Activated naive CD8-positive, alpha-beta T cell treated with anti-CD3 and anti-CD28 coated beads, Interleukin-2, amount 50 U/mL, for 24 hours (primary cell): ENCODE measurements at regions not wholly inside any gene's neighbourhood (a gene's known extent, or its start where the extent isn't known, plus 50 kb on each side); places are given as distances from the start of the nearest gene placed in this dataset.
"Not testable (repeated sequence)": the region's sequence is repeated elsewhere in the genome, so short reads cannot be mapped to it uniquely, and the experiment has no call there.

Experiments used
- ATAC-seq: fragments of 150-1000 bp; cut with Tn5 transposase; one replicate; pipeline ENCODE4 v1.10.0; 2021
- DNase-seq: peaks from one replicate; pipeline ENCODE4 v3.0.0; 2021
- H3K27ac Mint-ChIP-seq: one replicate; pipeline ENCODE4 v1.8.0; 2021; ENCODE audit warnings: mild to moderate bottlenecking, mixed read lengths
- H3K27me3 Mint-ChIP-seq: one replicate; pipeline ENCODE4 v1.8.0; 2021; ENCODE audit warnings: mixed read lengths
- H3K36me3 Mint-ChIP-seq: one replicate; pipeline ENCODE4 v1.8.0; 2021; ENCODE audit warnings: low read depth, mixed read lengths
- H3K4me1 Mint-ChIP-seq: one replicate; pipeline ENCODE4 v1.8.0; 2021; ENCODE audit warnings: mixed read lengths
- H3K4me3 Mint-ChIP-seq: one replicate; pipeline ENCODE4 v1.8.0; 2021; ENCODE audit warnings: mild to moderate bottlenecking, moderate library complexity, mixed read lengths
- H3K9me3 Mint-ChIP-seq: one replicate; pipeline ENCODE4 v1.8.0; 2021; ENCODE audit warnings: mixed read lengths

DNA sequence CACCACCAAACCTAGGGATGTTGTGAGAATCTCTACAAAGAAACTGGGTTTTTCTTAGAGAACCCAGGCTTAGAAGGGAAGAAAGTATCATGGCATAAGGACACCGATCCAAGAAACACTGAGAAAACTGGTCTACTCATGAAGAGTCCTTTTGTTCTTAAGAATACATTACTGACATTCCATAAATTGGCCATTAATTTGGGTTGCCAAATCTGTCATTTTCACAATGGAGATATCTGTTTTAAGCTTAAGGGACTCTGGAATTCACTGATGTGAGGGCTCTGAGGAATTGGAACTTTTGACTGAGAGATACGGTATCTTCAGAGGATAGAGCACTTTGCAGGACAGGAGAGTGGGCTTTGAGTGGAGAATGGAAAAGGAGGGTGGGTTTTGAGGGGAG lies 315.3 kb upstream of the ZNF608 start:
- no peak for DNase-seq
- ATAC-seq, result no peak
- Mint-ChIP-seq H3K4me1 (no peaks in the 10 kb centered on the region), H3K36me3 (no peaks in the 10 kb centered on the region), H3K27ac (no peak overlapping the region), H3K27me3 (no peaks in the 10 kb centered on the region), H3K4me3 (no peak overlapping the region), H3K9me3 (no peaks in the 10 kb centered on the region)

DNA sequence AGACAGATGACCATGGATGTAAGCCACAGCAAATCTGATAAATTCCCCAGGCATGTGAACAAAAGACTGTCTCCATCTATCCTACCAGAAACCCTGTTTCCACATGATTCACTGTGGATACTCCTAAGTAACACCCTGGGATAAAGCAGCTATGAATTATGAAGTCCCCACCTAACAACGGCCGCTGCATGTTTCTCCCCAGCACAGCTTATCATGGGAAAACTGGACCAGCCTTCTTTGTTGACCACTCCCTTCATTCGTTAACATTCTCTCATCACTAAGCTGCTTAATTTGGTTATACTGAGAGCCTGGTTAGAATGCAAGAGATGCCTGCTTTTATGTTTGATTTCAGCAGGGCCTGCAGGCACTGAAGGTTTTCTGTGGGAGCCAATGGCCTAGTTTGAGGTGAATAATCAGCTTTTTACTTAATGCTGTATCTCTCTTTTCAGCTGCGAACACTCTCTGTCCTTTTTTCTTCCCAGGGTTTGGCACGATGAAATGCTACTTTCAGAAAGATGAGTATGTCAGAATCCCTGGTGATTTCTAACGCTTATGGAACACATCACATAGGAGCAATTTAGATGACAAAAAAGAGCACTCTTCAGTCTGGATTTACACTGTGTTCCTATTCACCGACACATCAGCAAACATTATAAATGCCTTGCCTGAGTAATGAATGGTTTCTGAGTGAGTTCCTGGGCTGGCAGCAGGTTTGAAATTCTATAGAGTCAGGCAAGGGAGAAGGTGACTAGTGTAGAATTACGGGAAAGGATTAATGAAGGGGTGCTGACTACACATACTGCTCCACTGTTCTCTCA lies 318.4 kb upstream of the ZNF608 start:
- H3K4me1 Mint-ChIP-seq, result no peaks in the 10 kb centered on the region
- ATAC-seq, result no peak
- DNase-seq, result no peak

GRCh38 chr5:125065741-125066140 lies 319.3 kb upstream of the ZNF608 start:
- Mint-ChIP-seq H3K4me1 (no peaks in the 10 kb centered on the region), H3K9me3 (peaks cover 9% of the 10 kb centered on the region), H3K36me3 (no peaks in the 10 kb centered on the region), H3K4me3 (no peak overlapping the region), H3K27me3 (no peaks in the 10 kb centered on the region), H3K27ac (no peak overlapping the region)
- DNase-seq (no peak), ATAC-seq (no peak)

More for the DNA sequence above, 318.4 kb upstream of the ZNF608 start:
- H3K27ac Mint-ChIP-seq, result no peak overlapping the region
- peaks cover 5% of the 10 kb centered on the region for H3K9me3 Mint-ChIP-seq
- no peak overlapping the region for H3K4me3 Mint-ChIP-seq
- no peaks in the 10 kb centered on the region for H3K36me3 Mint-ChIP-seq
- H3K27me3 Mint-ChIP-seq, result no peaks in the 10 kb centered on the region

- Mint-ChIP-seq H3K4me3 (no peak overlapping the region), H3K4me1 (no peaks in the 10 kb centered on the region), H3K36me3 (no peaks in the 10 kb centered on the region), H3K27ac (no peak overlapping the region), H3K27me3 (no peaks in the 10 kb centered on the region), H3K9me3 (peaks cover 42% of the 10 kb centered on the region)
- ATAC-seq (no peak), DNase-seq (no peak)
These were observed 324.5 kb upstream of the ZNF608 start for GRCh38 chr5:125070961-125071360.

GRCh38 chr5:125073090-125073489 lies 326.7 kb upstream of the ZNF608 start:
- no peaks in the 10 kb centered on the region for H3K4me1 Mint-ChIP-seq
- peaks cover 42% of the 10 kb centered on the region for H3K9me3 Mint-ChIP-seq
- no peak for DNase-seq
- no peak overlapping the region for H3K4me3 Mint-ChIP-seq
- H3K27ac Mint-ChIP-seq, result no peak overlapping the region
- H3K27me3 Mint-ChIP-seq, result no peaks in the 10 kb centered on the region
- no peaks in the 10 kb centered on the region for H3K36me3 Mint-ChIP-seq
- no peak for ATAC-seq

GRCh38 chr5:125075567-125075966 lies 329.1 kb upstream of the ZNF608 start:
- DNase-seq (no peak), ATAC-seq (no peak)
- Mint-ChIP-seq H3K4me1 (no peaks in the 10 kb centered on the region), H3K36me3 (no peaks in the 10 kb centered on the region), H3K27me3 (no peaks in the 10 kb centered on the region), H3K27ac (no peak overlapping the region), H3K4me3 (no peak overlapping the region), H3K9me3 (peaks cover 33% of the 10 kb centered on the region)

- ATAC-seq, H3K4me3 Mint-ChIP-seq, H3K36me3 Mint-ChIP-seq, H3K9me3 Mint-ChIP-seq, H3K27me3 Mint-ChIP-seq, DNase-seq, H3K4me1 Mint-ChIP-seq, H3K27ac Mint-ChIP-seq: not testable (repeated sequence)
These were observed 332.6 kb upstream of the ZNF608 start for GRCh38 chr5:125079028-125079427.

GRCh38 chr5:125081101-125081500 lies 334.7 kb upstream of the ZNF608 start:
- no peak overlapping the region for H3K27ac Mint-ChIP-seq
- no peaks in the 10 kb centered on the region for H3K4me1 Mint-ChIP-seq
- no peaks in the 10 kb centered on the region for H3K27me3 Mint-ChIP-seq
- no peak overlapping the region for H3K4me3 Mint-ChIP-seq
- H3K9me3 Mint-ChIP-seq, result peaks cover 3% of the 10 kb centered on the region
- ATAC-seq (no peak), DNase-seq (no peak)
- H3K36me3 Mint-ChIP-seq, result no peaks in the 10 kb centered on the region

DNA sequence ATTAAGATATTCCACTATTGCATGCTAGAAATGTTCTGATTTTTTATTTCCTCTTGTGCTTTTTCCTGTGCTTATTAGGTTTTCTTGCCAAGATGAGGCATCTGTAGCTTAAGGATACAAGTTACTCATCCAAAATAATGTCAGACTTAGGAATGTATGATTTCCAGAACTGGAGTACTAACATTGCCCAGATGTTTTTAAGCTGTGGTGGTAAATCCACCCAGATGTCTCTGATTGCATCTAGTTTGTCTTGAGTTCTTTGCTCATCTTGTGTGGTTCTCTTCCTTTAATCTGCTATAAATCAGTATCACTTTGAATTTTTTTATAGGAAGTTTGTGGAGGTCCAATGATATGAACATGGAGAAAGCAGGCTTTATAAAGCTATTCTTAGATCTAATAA lies 337.5 kb upstream of the ZNF608 start:
- no peaks in the 10 kb centered on the region for H3K36me3 Mint-ChIP-seq
- no peak for DNase-seq
- H3K4me1 Mint-ChIP-seq, result no peaks in the 10 kb centered on the region
- no peak overlapping the region for H3K4me3 Mint-ChIP-seq
- peaks cover 12% of the 10 kb centered on the region for H3K9me3 Mint-ChIP-seq
- no peak for ATAC-seq
- H3K27me3 Mint-ChIP-seq, result no peaks in the 10 kb centered on the region
- no peak overlapping the region for H3K27ac Mint-ChIP-seq

DNA sequence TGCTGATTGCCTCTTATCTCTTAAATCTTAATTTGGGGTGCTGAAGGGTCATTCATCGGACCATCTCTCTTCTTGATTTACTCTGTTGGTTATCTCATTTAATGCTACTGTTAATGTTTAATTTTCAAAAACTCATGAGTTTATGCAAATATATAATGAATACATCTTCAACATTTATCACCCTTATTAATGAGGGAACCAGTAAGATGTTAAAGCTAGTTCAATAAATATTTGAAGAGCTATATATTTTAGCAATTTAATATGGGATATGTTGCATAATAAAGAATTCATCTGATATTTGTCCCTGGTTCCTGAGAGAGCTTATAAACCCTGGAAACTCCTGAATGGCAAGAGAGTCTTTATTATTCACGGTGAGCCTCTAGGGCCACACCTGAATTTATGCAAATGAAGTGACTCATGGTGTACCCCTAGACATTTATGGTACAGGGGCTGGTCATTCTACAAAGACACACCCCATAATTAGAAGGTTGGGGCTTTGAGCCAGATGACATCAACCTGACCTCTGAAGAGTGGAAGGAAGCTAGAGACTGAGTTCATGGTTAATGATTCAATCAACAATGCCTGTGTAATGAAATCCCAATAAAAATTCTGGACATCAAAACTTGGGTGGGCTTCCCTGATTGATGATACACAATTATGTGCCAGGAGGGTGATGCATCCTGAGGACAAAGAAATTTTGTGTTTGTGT lies 339.5 kb upstream of the ZNF608 start:
- DNase-seq, result no peak
- no peak overlapping the region for H3K4me3 Mint-ChIP-seq
- H3K36me3 Mint-ChIP-seq, result no peaks in the 10 kb centered on the region
- no peaks in the 10 kb centered on the region for H3K27me3 Mint-ChIP-seq
- no peak overlapping the region for H3K27ac Mint-ChIP-seq
- peaks cover 16% of the 10 kb centered on the region for H3K9me3 Mint-ChIP-seq
- no peaks in the 10 kb centered on the region for H3K4me1 Mint-ChIP-seq
- ATAC-seq, result no peak

DNA sequence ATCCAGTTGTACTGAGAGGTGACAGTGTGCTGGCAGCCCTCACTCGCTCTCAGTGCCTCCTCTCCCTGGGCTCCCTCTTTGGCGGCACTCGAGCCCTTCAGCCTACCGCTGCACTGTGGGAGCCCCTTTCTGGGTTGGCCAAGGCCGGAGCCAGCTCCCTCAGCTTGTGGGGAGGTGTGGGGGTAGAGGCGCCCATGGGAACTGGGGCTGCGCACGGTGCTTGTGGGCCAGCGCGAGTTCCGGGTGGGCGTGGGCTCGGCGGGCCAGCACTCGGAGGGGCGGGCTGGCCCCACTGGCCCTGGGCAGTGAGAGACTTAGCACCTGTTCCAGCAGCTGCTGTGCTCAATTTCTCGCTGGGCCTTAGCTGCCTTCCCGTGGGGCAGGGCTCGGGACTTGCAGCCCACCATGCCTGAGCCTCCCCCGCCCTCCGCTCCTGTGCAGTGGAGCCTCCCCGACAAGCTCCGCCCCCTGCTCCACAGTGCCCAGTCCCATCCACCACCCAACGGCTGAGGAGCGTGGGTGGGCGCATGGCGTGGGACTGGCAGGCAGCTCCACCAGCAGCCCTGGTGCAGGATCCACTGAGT lies 342.2 kb upstream of the ZNF608 start:
- no peak for ATAC-seq
- Mint-ChIP-seq H3K36me3 (no peaks in the 10 kb centered on the region), H3K4me3 (no peak overlapping the region), H3K27me3 (no peaks in the 10 kb centered on the region), H3K4me1 (no peaks in the 10 kb centered on the region), H3K27ac (no peak overlapping the region), H3K9me3 (peaks cover 13% of the 10 kb centered on the region)
- no peak for DNase-seq

DNA sequence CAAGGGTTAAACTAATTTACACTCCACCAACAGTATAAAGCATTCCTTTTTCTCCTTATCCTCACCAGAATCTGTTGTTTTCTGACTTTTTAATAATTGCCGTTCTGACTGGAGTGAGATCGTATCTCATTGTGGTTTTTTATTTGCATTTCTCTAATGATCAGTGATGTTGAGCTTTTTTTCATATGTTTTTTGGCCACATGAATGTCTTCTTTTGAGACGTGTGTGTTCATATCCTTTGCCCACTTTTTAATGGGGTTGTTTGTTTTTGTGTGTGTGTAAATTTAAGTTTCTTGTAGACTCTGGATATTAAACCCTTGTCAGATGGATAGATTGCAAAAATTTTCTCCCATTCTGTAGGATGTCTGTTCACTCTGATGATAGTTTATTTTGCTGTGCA lies 345.7 kb upstream of the ZNF608 start:
- not testable (repeated sequence) for H3K4me3 Mint-ChIP-seq, H3K36me3 Mint-ChIP-seq, DNase-seq, H3K4me1 Mint-ChIP-seq, H3K27me3 Mint-ChIP-seq, ATAC-seq, H3K27ac Mint-ChIP-seq
- H3K9me3 Mint-ChIP-seq, result peaks cover 16% of the 10 kb centered on the region

DNA sequence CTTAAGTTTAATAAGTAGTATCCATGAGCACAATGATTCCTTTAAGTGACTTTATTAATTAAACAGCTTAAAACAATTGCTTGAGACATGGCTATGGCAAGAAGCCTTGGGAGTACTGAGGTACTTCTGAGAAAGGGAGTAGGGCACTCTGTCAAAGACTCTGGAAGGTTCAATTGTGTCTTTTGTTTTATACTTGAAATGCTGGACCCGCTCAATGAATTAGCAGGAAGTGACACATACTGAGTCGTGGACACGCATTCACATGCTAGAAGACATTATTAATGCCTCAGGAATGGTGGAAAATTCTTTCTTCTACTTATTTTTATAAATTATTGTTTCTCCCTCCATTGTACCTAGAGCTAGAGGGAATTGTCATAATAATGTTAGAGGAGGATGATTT lies 347.3 kb upstream of the ZNF608 start:
- Mint-ChIP-seq H3K27ac (no peak overlapping the region), H3K9me3 (peaks cover 10% of the 10 kb centered on the region), H3K4me3 (no peak overlapping the region), H3K27me3 (no peaks in the 10 kb centered on the region), H3K36me3 (no peaks in the 10 kb centered on the region), H3K4me1 (no peaks in the 10 kb centered on the region)
- ATAC-seq (no peak), DNase-seq (no peak)

DNA sequence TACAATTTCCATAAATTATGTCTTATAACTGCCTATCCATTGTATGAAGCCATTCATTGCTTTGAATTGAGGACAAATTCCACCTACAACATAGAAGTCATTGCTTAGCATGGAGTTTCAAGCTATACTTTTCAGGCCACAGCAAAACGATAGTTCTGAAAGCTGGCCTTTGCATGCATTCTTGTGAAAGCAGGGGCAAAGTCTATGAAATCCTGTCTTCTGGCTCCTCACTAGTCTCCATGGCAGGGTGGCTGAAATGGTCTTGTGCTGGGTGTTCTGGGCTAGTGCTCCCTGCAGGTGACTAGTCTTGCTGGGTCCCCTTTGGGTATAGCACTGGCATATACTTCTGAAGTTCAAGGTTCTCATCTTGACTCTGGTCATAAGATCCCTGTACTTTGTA lies 353.9 kb upstream of the ZNF608 start:
- no peak overlapping the region for H3K27ac Mint-ChIP-seq
- no peak overlapping the region for H3K4me3 Mint-ChIP-seq
- DNase-seq (no peak), ATAC-seq (no peak)
- H3K36me3 Mint-ChIP-seq, result no peaks in the 10 kb centered on the region
- H3K4me1 Mint-ChIP-seq, result no peaks in the 10 kb centered on the region
- no peaks in the 10 kb centered on the region for H3K27me3 Mint-ChIP-seq
- H3K9me3 Mint-ChIP-seq, result peaks cover 7% of the 10 kb centered on the region

DNA sequence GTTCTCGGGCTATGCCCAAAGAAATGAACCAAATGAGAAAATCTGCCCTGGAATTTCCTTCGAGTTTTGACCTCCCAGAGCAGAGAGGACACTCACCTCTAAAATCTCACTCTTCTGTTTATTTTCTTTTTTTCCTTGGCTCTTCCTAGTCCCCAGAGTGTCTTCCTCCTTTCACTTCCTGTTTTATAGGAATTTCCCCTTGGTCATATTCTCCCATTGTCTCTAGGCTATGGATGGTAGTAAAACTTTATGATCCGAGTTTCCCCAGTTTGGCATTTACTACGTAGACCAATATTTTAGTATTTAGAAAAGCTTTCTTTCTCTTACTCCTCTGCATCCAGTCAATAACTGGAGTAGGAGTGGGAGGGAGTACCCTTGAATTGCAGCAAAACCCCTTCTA lies 354.5 kb upstream of the ZNF608 start:
- Mint-ChIP-seq H3K9me3 (peaks cover 7% of the 10 kb centered on the region), H3K27me3 (no peaks in the 10 kb centered on the region), H3K36me3 (no peaks in the 10 kb centered on the region), H3K27ac (no peak overlapping the region), H3K4me3 (no peak overlapping the region), H3K4me1 (no peaks in the 10 kb centered on the region)
- DNase-seq, result no peak
- no peak for ATAC-seq
